ENCODE measurements at regions not wholly inside any gene's neighbourhood (a gene's known extent, or its start where the extent isn't known, plus 50 kb on each side); places are given as distances from the start of the nearest gene placed in this dataset.

DNA sequence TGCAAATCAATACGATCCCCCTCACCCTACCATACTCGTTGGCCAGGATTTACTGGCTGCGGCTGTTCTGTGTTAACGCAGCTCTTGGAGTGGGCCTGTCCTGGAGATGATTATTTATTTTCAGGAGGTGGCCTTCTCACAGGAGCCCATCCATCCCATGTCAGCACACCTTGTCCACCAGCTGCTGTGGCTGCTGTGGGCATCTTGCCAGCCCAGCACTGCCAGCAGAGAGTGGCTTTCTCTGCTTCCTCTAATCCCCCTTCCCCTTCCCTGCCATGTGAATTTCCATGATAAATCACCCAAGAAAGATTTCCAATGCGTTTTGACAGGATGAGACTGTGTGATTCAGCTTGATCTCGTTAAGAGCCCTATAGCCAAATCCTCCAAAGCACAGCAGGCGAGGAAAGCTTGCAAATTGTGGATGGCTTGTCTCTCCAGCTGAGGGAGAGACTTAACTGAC is 309.1 kb upstream of the C11orf87 start:
- Mint-ChIP-seq H3K4me3 (ENCODE audit: low read depth, unreplicated experiment) (no peak overlapping the region), H3K36me3 (ENCODE audit: insufficient read depth, unreplicated experiment) (no peaks in the 10 kb centered on the region), H3K4me1 (ENCODE audit: low read depth, unreplicated experiment) (peaks cover 8% of the 10 kb centered on the region), H3K27ac (ENCODE audit: unreplicated experiment) (no peak overlapping the region), H3K27me3 (ENCODE audit: unreplicated experiment) (peaks cover 22% of the 10 kb centered on the region), H3K9me3 (ENCODE audit: low read depth, unreplicated experiment) (no peaks in the 10 kb centered on the region)
- intact Hi-C loops (cut with micrococcal nuclease; ENCODE audit: unreplicated experiment) = no loop called here
- no peak for TF ChIP-seq CTCF (IDR thresholded peaks at IDR 0.05; ENCODE audit: unreplicated experiment)
- CTCF ChIA-PET = no interaction called here
- DNase-seq = no peak
- BruUV-seq (replicated peaks) = no TSS peak

- CTCF ChIA-PET = no interaction called here
- intact Hi-C loops (cut with micrococcal nuclease; ENCODE audit: unreplicated experiment) = no loop called here
- Mint-ChIP-seq H3K4me1 (ENCODE audit: low read depth, unreplicated experiment) (no peaks in the 10 kb centered on the region), H3K27ac (ENCODE audit: unreplicated experiment) (no peak overlapping the region), H3K36me3 (ENCODE audit: insufficient read depth, unreplicated experiment) (no peaks in the 10 kb centered on the region), H3K27me3 (ENCODE audit: unreplicated experiment) (no peaks in the 10 kb centered on the region), H3K9me3 (ENCODE audit: low read depth, unreplicated experiment) (no peaks in the 10 kb centered on the region), H3K4me3 (ENCODE audit: low read depth, unreplicated experiment) (no peak overlapping the region)
- no peak for DNase-seq
- BruUV-seq (replicated peaks) = no TSS peak
- TF ChIP-seq CTCF (IDR thresholded peaks at IDR 0.05; ENCODE audit: unreplicated experiment) = no peak
Observed at GRCh38 chr11:109120341-109120740, 301.6 kb upstream of the C11orf87 start.

DNA sequence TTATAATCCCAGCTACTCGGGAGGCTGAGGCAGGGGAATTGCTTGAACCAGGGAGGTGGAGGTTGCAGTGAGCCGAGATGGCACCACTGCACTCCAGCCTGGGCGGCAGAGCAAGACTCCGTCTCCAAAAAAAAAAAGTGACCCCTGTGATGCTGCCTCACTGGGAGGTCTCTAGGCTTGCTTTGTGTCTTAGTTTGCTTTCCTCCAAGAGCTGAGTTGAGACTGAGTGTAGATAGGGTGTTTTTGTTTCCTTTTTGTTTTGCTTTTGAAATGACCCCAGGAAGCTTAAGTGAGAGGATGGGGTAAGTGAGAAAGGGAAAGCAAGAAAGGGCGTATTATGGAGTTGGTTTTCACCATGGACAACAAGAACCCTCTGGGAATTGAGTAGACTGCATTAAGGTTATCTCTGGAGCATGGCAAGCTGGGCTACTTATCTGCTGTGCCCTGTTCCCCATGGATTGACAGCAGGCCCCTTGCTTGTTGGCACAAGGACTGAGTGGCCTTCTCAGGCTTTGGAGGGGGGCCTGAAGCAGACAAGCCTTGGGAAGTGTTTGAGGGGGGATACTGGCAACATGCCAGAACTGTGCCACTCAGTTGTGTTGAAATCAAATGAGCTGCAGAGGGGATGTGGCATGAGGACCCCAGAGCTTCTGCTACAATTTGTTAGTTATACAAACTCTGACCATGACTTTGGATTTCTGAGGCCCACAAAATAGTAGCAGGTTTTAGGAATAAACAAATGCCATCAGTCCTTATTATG is 300.6 kb upstream of the C11orf87 start:
- Mint-ChIP-seq H3K4me3 (ENCODE audit: low read depth, unreplicated experiment) (no peak overlapping the region), H3K9me3 (ENCODE audit: low read depth, unreplicated experiment) (no peaks in the 10 kb centered on the region), H3K36me3 (ENCODE audit: insufficient read depth, unreplicated experiment) (no peaks in the 10 kb centered on the region), H3K27me3 (ENCODE audit: unreplicated experiment) (no peaks in the 10 kb centered on the region), H3K4me1 (ENCODE audit: low read depth, unreplicated experiment) (no peaks in the 10 kb centered on the region), H3K27ac (ENCODE audit: unreplicated experiment) (no peak overlapping the region)
- CTCF ChIA-PET = no interaction called here
- no peak for DNase-seq
- BruUV-seq (replicated peaks) = no TSS peak
- intact Hi-C loops (cut with micrococcal nuclease; ENCODE audit: unreplicated experiment) = no loop called here
- TF ChIP-seq CTCF (IDR thresholded peaks at IDR 0.05; ENCODE audit: unreplicated experiment) = no peak

DNA sequence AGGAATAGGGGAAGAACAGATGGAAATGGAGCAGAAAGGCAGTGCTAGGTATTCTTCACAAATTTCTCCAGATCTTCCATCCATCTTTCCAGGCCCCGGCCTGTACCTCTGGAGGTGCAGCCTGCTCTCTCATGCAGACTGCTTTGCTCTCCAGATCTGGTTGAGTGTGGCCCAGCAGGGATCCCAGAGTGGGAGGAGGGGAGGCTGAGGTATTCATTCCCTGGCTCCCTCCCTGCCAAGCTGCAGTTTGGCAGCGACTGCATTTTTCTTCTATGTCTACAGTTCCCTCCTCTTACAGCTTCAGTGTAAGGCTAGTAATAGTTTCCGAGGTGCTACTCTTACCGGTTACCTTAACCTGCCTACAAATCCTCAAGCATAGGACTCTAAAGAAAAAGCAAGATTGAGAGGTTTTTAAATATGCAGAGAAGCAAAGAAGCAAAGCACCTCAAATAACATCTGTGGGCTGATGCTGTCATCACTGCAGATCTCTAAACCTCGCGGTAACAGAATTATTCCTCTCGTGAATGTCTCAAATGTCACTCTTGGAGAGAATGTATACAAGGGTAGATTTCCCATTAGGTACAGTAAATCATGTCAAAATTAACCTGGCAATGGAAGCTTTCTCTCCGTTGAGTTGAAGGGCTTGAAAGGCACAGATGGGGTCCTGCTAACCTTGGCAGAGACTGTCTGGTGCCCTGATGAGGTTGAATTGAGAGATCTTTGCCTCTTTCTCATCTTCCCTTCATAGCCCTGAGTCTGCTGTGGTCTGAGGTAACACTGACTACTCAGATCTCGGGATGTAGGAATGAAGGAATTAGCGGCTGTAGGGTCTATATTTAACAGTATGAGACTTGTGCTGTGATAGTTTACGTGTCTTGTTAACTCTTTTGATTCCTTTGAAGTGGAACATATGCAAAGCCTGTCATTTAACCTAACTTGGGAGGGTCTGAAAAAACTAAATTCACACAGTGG is 297.9 kb upstream of the C11orf87 start:
- CTCF ChIA-PET = interaction anchor here (0.8 kb wide), 1 partner anchor 371 kb away, joined by 3 read pairs; no protein-coding TSS in a partner anchor
- Mint-ChIP-seq H3K27me3 (ENCODE audit: unreplicated experiment) (no peaks in the 10 kb centered on the region), H3K4me3 (ENCODE audit: low read depth, unreplicated experiment) (no peak overlapping the region), H3K4me1 (ENCODE audit: low read depth, unreplicated experiment) (no peaks in the 10 kb centered on the region), H3K27ac (ENCODE audit: unreplicated experiment) (no peak overlapping the region), H3K9me3 (ENCODE audit: low read depth, unreplicated experiment) (no peaks in the 10 kb centered on the region), H3K36me3 (ENCODE audit: insufficient read depth, unreplicated experiment) (no peaks in the 10 kb centered on the region)
- no peak for DNase-seq
- BruUV-seq (replicated peaks) = no TSS peak
- intact Hi-C loops (cut with micrococcal nuclease; ENCODE audit: unreplicated experiment) = no loop called here
- TF ChIP-seq CTCF (IDR thresholded peaks at IDR 0.05; ENCODE audit: unreplicated experiment) = no peak
